OCI-LY1 (cell line): ENCODE measurements at regions not wholly inside any gene's neighbourhood (a gene's known extent, or its start where the extent isn't known, plus 50 kb on each side); places are given as distances from the start of the nearest gene placed in this dataset.
"Not testable (repeated sequence)": the region's sequence is repeated elsewhere in the genome, so short reads cannot be mapped to it uniquely, and the experiment has no call there.

ENCODE experiments used
- CTCF ChIP-seq: fragments of 200-600 bp; sonication (generic), shearing (Covaris generic); IDR thresholded peaks from 2 replicates; pipeline ENCODE4 v1.5.1; 2017; ENCODE audit warnings: mild to moderate bottlenecking, antibody characterized with exemption, low read length, moderate library complexity, mixed read lengths
- EZH2 ChIP-seq: fragments of 200-600 bp; sonication (generic), shearing (Covaris generic); IDR thresholded peaks from 2 replicates; pipeline ENCODE4 v1.8.0; 2017; ENCODE audit warnings: borderline replicate concordance, mixed run types, mild to moderate bottlenecking, antibody characterized with exemption, low read length, moderate library complexity, mixed read lengths

DNA sequence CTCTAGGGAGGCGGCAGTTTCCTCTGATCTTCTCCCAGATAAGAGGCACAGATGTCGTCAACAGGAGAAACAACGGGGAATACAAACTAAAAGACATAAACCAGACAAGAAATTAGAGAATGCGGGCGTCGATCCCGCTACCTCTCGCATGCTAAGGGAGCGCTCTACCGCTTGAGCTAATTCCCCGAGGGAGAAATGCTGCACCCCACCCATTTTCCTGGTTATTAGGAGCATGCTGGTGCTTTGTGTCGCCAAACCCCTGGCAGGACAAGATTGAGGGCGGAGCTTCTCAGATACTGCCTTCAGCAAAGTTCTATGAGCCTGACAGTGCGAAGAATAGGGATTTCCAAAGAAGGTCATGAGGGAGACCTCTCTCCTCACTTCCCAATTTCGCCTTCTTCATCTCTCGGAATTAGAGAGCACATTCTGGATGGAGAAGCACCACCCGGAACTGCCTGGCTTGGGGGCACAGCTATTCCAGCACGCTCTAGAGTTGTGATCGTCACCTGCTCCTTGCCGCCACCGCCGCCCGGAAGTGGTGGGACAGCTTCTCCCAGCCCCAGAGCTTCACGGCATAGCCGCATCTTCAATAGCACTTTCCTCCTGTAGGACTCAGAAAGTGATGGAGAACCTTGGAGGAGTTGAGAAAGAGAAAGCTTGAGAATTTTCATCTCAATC, 475.4 kb downstream of the PRIM2 start:
- not testable (repeated sequence) for TF ChIP-seq CTCF, EZH2
